OCI-LY1 (cell line): ENCODE measurements at regions not wholly inside any gene's neighbourhood (a gene's known extent, or its start where the extent isn't known, plus 50 kb on each side); places are given as distances from the start of the nearest gene placed in this dataset.
"Not testable (repeated sequence)": the region's sequence is repeated elsewhere in the genome, so short reads cannot be mapped to it uniquely, and the experiment has no call there.

Experiments used
- H2AFZ ChIP-seq: fragments of 200-600 bp; sonication (generic), shearing (Covaris generic); 2 replicates; pipeline ENCODE4 v1.6.0; 2014; ENCODE audit warnings: antibody characterized with exemption, mild to moderate bottlenecking, low read length
- H3F3A ChIP-seq: fragments of 200-600 bp; sonication (generic), shearing (Covaris generic); 2 replicates; pipeline ENCODE4 v1.6.0; 2014; ENCODE audit warnings: mild to moderate bottlenecking, antibody characterized with exemption, low read length, moderate library complexity; ENCODE audit not compliant: insufficient read depth
- H3K27ac ChIP-seq: fragments of 200-600 bp; sonication (generic); 2 replicates; pipeline ENCODE4 v1.5.1; 2014; ENCODE audit warnings: low read length, mixed run types, mild to moderate bottlenecking, low read depth; ENCODE audit not compliant: poor library complexity, severe bottlenecking
- H3K27me3 ChIP-seq: fragments of 200-600 bp; sonication (generic); 2 replicates; pipeline ENCODE4 v1.6.0; 2014; ENCODE audit warnings: antibody characterized with exemption, mild to moderate bottlenecking, low read length, moderate library complexity; ENCODE audit not compliant: insufficient read depth
- H3K36me3 ChIP-seq: fragments of 200-600 bp; sonication (generic); 2 replicates; pipeline ENCODE4 v1.6.1; 2014; ENCODE audit warnings: mild to moderate bottlenecking, antibody characterized with exemption, low read length, moderate library complexity, mixed read lengths; ENCODE audit not compliant: insufficient read depth
- H3K4me1 ChIP-seq: fragments of 200-600 bp; sonication (generic); 2 replicates; pipeline ENCODE4 v1.5.1; 2014; ENCODE audit warnings: mild to moderate bottlenecking, low read length, moderate library complexity; ENCODE audit not compliant: insufficient read depth, severe bottlenecking
- H3K4me2 ChIP-seq: fragments of 200-600 bp; sonication (generic), shearing (Covaris generic); 2 replicates; pipeline ENCODE4 v1.6.1; 2014; ENCODE audit warnings: low read length
- H3K4me3 ChIP-seq: fragments of 200-600 bp; sonication (generic); 2 replicates; pipeline ENCODE4 v1.5.1; 2014; ENCODE audit warnings: low read length, low read depth, mild to moderate bottlenecking, mixed read lengths; ENCODE audit not compliant: poor library complexity, severe bottlenecking
- H3K79me2 ChIP-seq: fragments of 200-600 bp; shearing (Covaris generic); 2 replicates; pipeline ENCODE4 v1.6.1; 2016; ENCODE audit warnings: mixed run types, low read length, mixed read lengths; ENCODE audit not compliant: insufficient read depth
- H3K9ac ChIP-seq: fragments of 200-600 bp; sonication (generic), shearing (Covaris generic); 2 replicates; pipeline ENCODE4 v1.6.1; 2014; ENCODE audit warnings: mild to moderate bottlenecking, low read length, mixed read lengths
- H3K9me2 ChIP-seq: fragments of 200-600 bp; sonication (generic), shearing (Covaris generic); 2 replicates; pipeline ENCODE4 v1.6.1; 2014; ENCODE audit warnings: low read depth, mild to moderate bottlenecking, low read length, mixed read lengths
- H3K9me3 ChIP-seq: fragments of 200-600 bp; shearing (Covaris generic); 2 replicates; pipeline ENCODE4 v1.6.1; 2014; ENCODE audit warnings: low read length, mixed read lengths
- H4K20me1 ChIP-seq: fragments of 200-600 bp; sonication (generic), shearing (Covaris generic); 2 replicates; pipeline ENCODE4 v1.6.0; 2016; ENCODE audit warnings: mild to moderate bottlenecking, low read length; ENCODE audit not compliant: insufficient read depth
- EZH2 ChIP-seq: fragments of 200-600 bp; sonication (generic), shearing (Covaris generic); IDR thresholded peaks from 2 replicates; pipeline ENCODE4 v1.8.0; 2017; ENCODE audit warnings: borderline replicate concordance, mixed run types, mild to moderate bottlenecking, antibody characterized with exemption, low read length, moderate library complexity, mixed read lengths
- TF ChIP-seq, protein P1 (sequence below): fragments of 200-600 bp; sonication (generic), shearing (Covaris generic); IDR thresholded peaks from 2 replicates; pipeline ENCODE4 v1.5.1; 2017; ENCODE audit warnings: mild to moderate bottlenecking, antibody characterized with exemption, low read length, moderate library complexity, mixed read lengths

DNA sequence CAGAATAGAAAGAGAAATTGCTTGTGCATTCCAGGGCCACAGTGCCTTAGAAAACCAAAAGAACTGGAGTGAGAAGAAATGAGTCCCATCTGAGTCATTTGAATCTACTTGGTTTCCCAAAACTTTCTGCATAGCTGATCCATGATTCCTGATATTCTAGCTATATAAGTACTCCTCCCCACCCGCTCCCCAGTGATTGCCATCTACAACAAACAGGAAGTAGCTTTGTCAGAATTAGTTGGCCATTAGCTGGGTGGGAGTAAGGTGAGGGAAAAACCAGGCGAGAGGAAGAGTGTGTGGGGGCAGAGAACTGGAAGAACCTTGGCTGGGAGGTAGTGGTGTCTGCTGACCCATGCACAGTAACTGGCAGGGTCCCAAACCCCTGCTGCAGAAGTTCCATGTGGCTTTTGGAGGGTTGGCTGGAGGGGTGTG, 122.1 kb downstream of the ACAA2 start:
- Histone ChIP-seq H3K9ac (no peak overlapping the region), H3K9me3 (no peaks in the 10 kb centered on the region), H3K27ac (no peak overlapping the region), H3K27me3 (no peaks in the 10 kb centered on the region; the same call in 1 of the 2 replicates), H2AFZ (no peak overlapping the region), H3K4me1 (no peaks in the 10 kb centered on the region), H3K4me2 (no peak overlapping the region), H3K9me2 (no peaks in the 10 kb centered on the region), H3K4me3 (no peak overlapping the region), H3K79me2 (no peaks in the 10 kb centered on the region), H4K20me1 (no peaks in the 10 kb centered on the region), H3K36me3 (no peaks in the 10 kb centered on the region), H3F3A (no peaks in the 10 kb centered on the region)
- TF ChIP-seq, protein P1, sequence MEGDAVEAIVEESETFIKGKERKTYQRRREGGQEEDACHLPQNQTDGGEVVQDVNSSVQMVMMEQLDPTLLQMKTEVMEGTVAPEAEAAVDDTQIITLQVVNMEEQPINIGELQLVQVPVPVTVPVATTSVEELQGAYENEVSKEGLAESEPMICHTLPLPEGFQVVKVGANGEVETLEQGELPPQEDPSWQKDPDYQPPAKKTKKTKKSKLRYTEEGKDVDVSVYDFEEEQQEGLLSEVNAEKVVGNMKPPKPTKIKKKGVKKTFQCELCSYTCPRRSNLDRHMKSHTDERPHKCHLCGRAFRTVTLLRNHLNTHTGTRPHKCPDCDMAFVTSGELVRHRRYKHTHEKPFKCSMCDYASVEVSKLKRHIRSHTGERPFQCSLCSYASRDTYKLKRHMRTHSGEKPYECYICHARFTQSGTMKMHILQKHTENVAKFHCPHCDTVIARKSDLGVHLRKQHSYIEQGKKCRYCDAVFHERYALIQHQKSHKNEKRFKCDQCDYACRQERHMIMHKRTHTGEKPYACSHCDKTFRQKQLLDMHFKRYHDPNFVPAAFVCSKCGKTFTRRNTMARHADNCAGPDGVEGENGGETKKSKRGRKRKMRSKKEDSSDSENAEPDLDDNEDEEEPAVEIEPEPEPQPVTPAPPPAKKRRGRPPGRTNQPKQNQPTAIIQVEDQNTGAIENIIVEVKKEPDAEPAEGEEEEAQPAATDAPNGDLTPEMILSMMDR = no peak
- TF ChIP-seq EZH2 = no peak

DNA sequence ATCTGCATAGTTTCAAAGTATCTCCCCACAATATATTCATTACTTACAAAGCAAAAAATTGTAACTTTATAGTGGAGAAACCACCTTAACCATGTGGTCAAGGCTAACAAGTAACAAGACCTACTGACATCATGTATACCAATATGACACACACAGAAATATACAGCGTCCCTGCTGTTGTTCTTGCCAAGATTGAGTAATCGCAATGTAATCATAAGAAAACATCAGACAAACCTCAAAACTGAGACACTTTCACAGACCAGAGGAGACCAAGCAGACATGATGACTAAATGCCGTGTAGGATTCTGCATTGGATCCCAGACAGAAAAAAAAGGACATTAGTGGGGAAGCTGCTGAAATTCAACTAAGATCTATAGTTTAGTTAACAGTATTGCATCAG, 123.0 kb downstream of the ACAA2 start:
- Histone ChIP-seq H4K20me1 (no peaks in the 10 kb centered on the region), H3K79me2 (no peaks in the 10 kb centered on the region), H3K9me2 (no peaks in the 10 kb centered on the region), H3K9ac (no peak overlapping the region), H3K27ac (no peak overlapping the region), H3K4me1 (no peaks in the 10 kb centered on the region), H3K9me3 (no peaks in the 10 kb centered on the region), H3K36me3 (no peaks in the 10 kb centered on the region), H2AFZ (no peak overlapping the region), H3K27me3 (no peaks in the 10 kb centered on the region; the same call in 1 of the 2 replicates), H3F3A (no peaks in the 10 kb centered on the region), H3K4me2 (no peak overlapping the region), H3K4me3 (no peak overlapping the region)
- TF ChIP-seq, protein P1 = no peak
- TF ChIP-seq EZH2 = no peak

DNA sequence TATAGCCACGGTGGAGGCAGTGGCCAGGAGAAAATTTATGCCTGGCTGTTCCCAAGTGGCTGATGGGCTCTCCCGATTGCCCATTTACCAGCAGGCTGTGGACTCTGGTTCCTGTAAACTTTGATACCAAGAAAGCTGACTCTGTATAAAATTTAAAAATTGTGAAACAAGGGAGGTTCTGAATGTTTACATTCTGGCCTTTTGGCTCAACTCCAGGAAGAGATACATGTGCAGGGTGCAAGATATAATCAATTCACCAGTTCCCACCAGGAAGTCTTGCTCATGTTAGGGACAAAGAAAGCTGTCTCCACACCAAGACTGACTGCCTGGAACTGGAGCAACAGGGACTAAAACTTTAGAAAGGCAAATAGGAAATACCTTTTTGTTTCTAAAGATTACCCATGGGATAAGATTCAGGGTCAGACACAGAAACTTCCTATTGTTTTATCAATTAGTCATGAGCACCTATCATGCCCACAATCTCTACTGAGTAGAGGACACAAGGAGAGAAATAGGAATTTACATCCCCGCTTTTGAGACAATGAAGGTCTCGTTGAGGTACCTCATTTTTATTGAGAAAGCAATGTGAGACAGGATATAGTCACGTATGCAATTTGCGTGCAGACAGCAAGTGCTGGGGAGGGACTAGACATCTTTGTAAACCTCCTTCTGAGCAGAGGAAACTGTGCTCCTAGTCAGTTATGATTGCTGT, 123.5 kb downstream of the LIPG start:
- no peak overlapping the region for H3K4me2 ChIP-seq
- no peaks in the 10 kb centered on the region for H4K20me1 ChIP-seq
- no peak overlapping the region for H2AFZ ChIP-seq
- H3K79me2 ChIP-seq = no peaks in the 10 kb centered on the region
- H3K36me3 ChIP-seq = no peaks in the 10 kb centered on the region
- no peaks in the 10 kb centered on the region for H3F3A ChIP-seq
- no peaks in the 10 kb centered on the region for H3K4me1 ChIP-seq
- no peaks in the 10 kb centered on the region for H3K9me2 ChIP-seq
- H3K9me3 ChIP-seq = no peaks in the 10 kb centered on the region
- no peak for TF ChIP-seq EZH2
- TF ChIP-seq, protein P1 = no peak
- H3K27me3 ChIP-seq = no peaks in the 10 kb centered on the region; the same call in 1 of the 2 replicates
- no peak overlapping the region for H3K4me3 ChIP-seq
- H3K9ac ChIP-seq = no peak overlapping the region
- no peak overlapping the region for H3K27ac ChIP-seq

DNA sequence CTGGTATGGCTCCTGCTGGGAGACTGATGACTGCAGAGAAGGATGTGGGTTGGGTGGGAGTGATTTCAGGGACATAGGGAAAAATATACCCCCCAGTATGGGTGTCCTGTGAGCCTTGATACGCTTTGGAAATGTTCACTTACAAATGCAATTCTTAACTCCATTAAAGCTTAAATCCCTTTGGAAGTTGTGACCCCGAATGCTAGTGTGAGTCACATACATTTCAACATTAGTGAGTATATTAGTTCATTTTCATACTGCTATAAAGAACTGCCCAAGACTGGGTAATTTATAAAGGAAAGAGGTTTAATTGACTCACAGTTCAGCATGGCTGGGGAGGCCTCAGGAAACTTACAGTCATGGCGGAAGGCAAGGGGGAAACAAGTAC, 120.9 kb downstream of the LIPG start:
- H3K36me3 ChIP-seq, H3K4me2 ChIP-seq, H3K9me3 ChIP-seq, H3K9me2 ChIP-seq, H3K27ac ChIP-seq, H2AFZ ChIP-seq, H4K20me1 ChIP-seq, H3K4me1 ChIP-seq, H3K9ac ChIP-seq, H3K79me2 ChIP-seq, H3F3A ChIP-seq, H3K27me3 ChIP-seq, H3K4me3 ChIP-seq: not testable (repeated sequence)
